GM12878 (cell line): ENCODE measurements at regions not wholly inside any gene's neighbourhood (a gene's known extent, or its start where the extent isn't known, plus 50 kb on each side); places are given as distances from the start of the nearest gene placed in this dataset.

ENCODE experiments used
- ATAC-seq: fragments of 200-7000 bp; cut with Tn5 transposase; 3 replicates; pipeline ENCODE4 v1.9.1; 2020; ENCODE audit warnings: mild to moderate bottlenecking, moderate library complexity
- BruUV-seq: library from RNA; stranded (reverse); fragments of 400-500 nt; replicated peaks from 2 replicates; lab custom pipeline; 2021; lab: Mats Ljungman, UMichigan
- CTCF ChIA-PET: fragments of 300-600 bp; sonication (Branson Sonifier 250); formaldehyde crosslinking; extraction: SDS; loops from one replicate; lab custom pipeline; 2021; ENCODE audit warnings: inconsistent platforms; lab: Yijun Ruan, JAX
- POLR2A ChIA-PET: fragments of 350-600 bp; formaldehyde crosslinking; extraction: SDS; loops from one replicate; lab custom pipeline; 2021; ENCODE audit warnings: inconsistent platforms; lab: Charles Lee
- RAD21 ChIA-PET: fragments of 300-600 bp; sonication (Branson Sonifier 250); formaldehyde crosslinking; loops from one replicate; lab custom pipeline; 2023; ENCODE audit warnings: antibody characterized with exemption; ENCODE audit not compliant: unreplicated experiment; lab: Charles Lee
- SMC1A ChIA-PET: fragments of 300-600 bp; sonication (Branson Sonifier 250); formaldehyde crosslinking; loops from one replicate; lab custom pipeline; 2023; ENCODE audit not compliant: unreplicated experiment, uncharacterized antibody; lab: Charles Lee
- DNase-seq: peaks from one replicate; pipeline ENCODE4 v3.0.0-alpha.2; 2011; ENCODE audit warnings: low read depth, low spot score
- FAIRE-seq: peaks from 3 replicates; lab custom pipeline; 2011; peaks lifted over from hg19 to GRCh38; lab: Jason Lieb, UNC
- H2AFZ ChIP-seq: 2 replicates; pipeline ENCODE4 v1.6.0; 2011; ENCODE audit warnings: low read depth, low read length, control low read depth; ENCODE audit not compliant: control insufficient read depth
- H3K27ac ChIP-seq: 2 replicates; pipeline ENCODE4 v1.5.1; 2011; ENCODE audit warnings: control low read depth; ENCODE audit not compliant: control insufficient read depth, insufficient read depth
- H3K27me3 ChIP-seq, 2 experiments: replicated peaks in 1 of 2; 2 replicates each; pipeline versions ENCODE4 v1.6.0 to v1.6.1; 2011; ENCODE audit warnings: low read length in 1 of 2; ENCODE audit not compliant: control insufficient read depth in 2 of 2, insufficient read depth in 2 of 2
- H3K36me3 ChIP-seq, 2 experiments: 2 replicates each; pipeline ENCODE4 v1.5.1; 2011; ENCODE audit warnings: low read length in 1 of 2; ENCODE audit not compliant: control insufficient read depth in 2 of 2, insufficient read depth in 2 of 2
- H3K4me1 ChIP-seq: 2 replicates; pipeline ENCODE4 v1.6.1; 2011; ENCODE audit warnings: mild to moderate bottlenecking, low read length, moderate library complexity, mixed read lengths; ENCODE audit not compliant: control insufficient read depth, insufficient read depth
- H3K4me2 ChIP-seq: 2 replicates; pipeline ENCODE4 v1.6.0; 2011; ENCODE audit warnings: control low read depth; ENCODE audit not compliant: control insufficient read depth, insufficient read depth
- H3K4me3 ChIP-seq: fragments of 200-600 bp; sonication (generic); 2 replicates; pipeline ENCODE4 v1.5.1; 2016
- H3K79me2 ChIP-seq: 2 replicates; pipeline ENCODE4 v1.6.0; 2011; ENCODE audit warnings: low read length; ENCODE audit not compliant: control insufficient read depth, insufficient read depth
- H3K9ac ChIP-seq: 2 replicates; pipeline ENCODE4 v1.8.0; 2011; ENCODE audit warnings: low read length, control low read depth, mixed read lengths; ENCODE audit not compliant: control insufficient read depth, insufficient read depth
- H3K9me3 ChIP-seq: replicated peaks from 3 replicates; pipeline ENCODE4 v1.5.1; 2011; ENCODE audit warnings: mild to moderate bottlenecking, low read length; ENCODE audit not compliant: control insufficient read depth, insufficient read depth
- H4K20me1 ChIP-seq: 2 replicates; pipeline ENCODE4 v1.6.0; 2011; ENCODE audit not compliant: control insufficient read depth, insufficient read depth
- BACH1 ChIP-seq: fragments of 450-650 bp; IDR thresholded peaks from 2 replicates; pipeline ENCODE4 v1.6.1; 2017; ENCODE audit warnings: mild to moderate bottlenecking, borderline replicate concordance
- EED ChIP-seq: sonication (generic); IDR thresholded peaks from 2 replicates; pipeline ENCODE4 v1.6.1; 2016; ENCODE audit warnings: antibody characterized with exemption, low read depth
- FOS ChIP-seq: IDR thresholded peaks from 3 replicates; pipeline ENCODE4 v1.6.1; 2011; ENCODE audit warnings: borderline replicate concordance; ENCODE audit not compliant: insufficient read length; ENCODE audit errors: extremely low read depth
- FOXM1 ChIP-seq: IDR thresholded peaks from 2 replicates; pipeline ENCODE4 v1.6.1; 2012; ENCODE audit warnings: low read depth, mild to moderate bottlenecking, inconsistent platforms, low read length, moderate library complexity
- IRF3 ChIP-seq: fragments of 450-650 bp; IDR thresholded peaks from 2 replicates; pipeline ENCODE4 v1.6.1; 2014; ENCODE audit warnings: mild to moderate bottlenecking
- PAX8 ChIP-seq: fragments of 450-650 bp; IDR thresholded peaks from 2 replicates; pipeline ENCODE4 v1.6.1; 2017; ENCODE audit warnings: mild to moderate bottlenecking, moderate library complexity
- ZBED1 ChIP-seq: IDR thresholded peaks from 2 replicates; pipeline ENCODE4 v1.6.1; 2016; ENCODE audit warnings: borderline replicate concordance
- ZBTB11 ChIP-seq: fragments of 450-650 bp; formaldehyde crosslinking; IDR thresholded peaks from 2 replicates; pipeline ENCODE4 v1.5.0; 2022; ENCODE audit warnings: mild to moderate bottlenecking, missing genetic modification characterization
- ZSCAN29 ChIP-seq: fragments of 450-650 bp; IDR thresholded peaks from 2 replicates; pipeline ENCODE4 v1.6.1; 2017; ENCODE audit warnings: mild to moderate bottlenecking, moderate library complexity
- WGBS: methylation state at CpG from one replicate; pipeline ENCODE4 v1.1.6; 2016; ENCODE audit warnings: low lambda C conversion rate; ENCODE audit not compliant: insufficient replicate concordance, insufficient coverage; ENCODE audit errors: missing lambda C conversion rate; 5-methylcytosine and 5-hydroxymethylcytosine counted together
- in situ Hi-C: fragments of 300-500 bp; cut with MboI; formaldehyde crosslinking; loops from 9 replicates; pipeline ENCODE4 v1.14.3; 2018; ENCODE audit warnings: mixed read lengths
- intact Hi-C: fragments of 100-400 bp; cut with micrococcal nuclease; formaldehyde crosslinking; loops from one replicate; pipeline ENCODE4 v1.14.2; 2022; ENCODE audit not compliant: unreplicated experiment
- TF ChIP-seq, protein P1 (sequence below): IDR thresholded peaks from 2 replicates; pipeline ENCODE4 v1.6.1; 2011; ENCODE audit warnings: borderline replicate concordance, low read depth, mild to moderate bottlenecking, moderate library complexity, low read length; ENCODE audit not compliant: insufficient read depth, poor library complexity, severe bottlenecking
- TF ChIP-seq, protein P2 (sequence below): IDR thresholded peaks from 2 replicates; pipeline ENCODE4 v1.6.1; 2011; ENCODE audit warnings: borderline replicate concordance, low read depth, mild to moderate bottlenecking, moderate library complexity, mixed read lengths, low read length; ENCODE audit not compliant: insufficient read depth; ENCODE audit errors: extremely low read length
- TF ChIP-seq, protein P3 (sequence below): IDR thresholded peaks from 2 replicates; pipeline ENCODE4 v1.6.1; 2011; ENCODE audit warnings: low read depth, mild to moderate bottlenecking, low read length, moderate library complexity, borderline replicate concordance; ENCODE audit errors: extremely low read depth

DNA sequence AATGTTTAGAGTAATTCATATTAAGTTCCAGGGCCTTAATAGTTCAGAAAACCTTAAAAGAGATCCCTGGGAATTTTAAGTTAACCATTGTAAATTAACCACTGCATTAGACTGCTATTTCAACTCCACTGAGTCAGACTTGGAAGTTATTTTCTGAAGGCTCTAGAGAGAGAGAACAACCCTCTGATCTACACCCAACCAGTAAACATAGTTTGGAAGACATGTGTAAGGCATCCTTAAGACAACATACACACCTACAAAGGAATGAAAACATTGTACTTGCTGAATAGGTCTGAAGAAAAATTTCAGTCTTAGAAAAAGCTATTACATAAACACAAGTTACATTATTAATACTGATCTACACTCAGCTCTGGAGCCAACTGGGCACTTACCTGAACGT lies 158.2 kb upstream of the FST start:
- H3K4me2 ChIP-seq = no peak overlapping the region
- H3K27me3 ChIP-seq = no peaks in the 10 kb centered on the region
- no peak overlapping the region for H2AFZ ChIP-seq
- DNase-seq (no peak), FAIRE-seq (no peak), ATAC-seq (no peak)
- no peaks in the 10 kb centered on the region for H3K79me2 ChIP-seq
- 8% methylated on average over 1 of the region's 1 CpG for WGBS
- H3K4me1 ChIP-seq = no peaks in the 10 kb centered on the region
- no peaks in the 10 kb centered on the region for H3K36me3 ChIP-seq
- ChIA-PET CTCF (no interaction called here), POLR2A (no interaction called here), RAD21 (no interaction called here), SMC1A (no interaction called here)
- H3K4me3 ChIP-seq = no peak overlapping the region
- intact Hi-C loops (no loop called here), in situ Hi-C loops (no loop called here)
- no peaks in the 10 kb centered on the region for H4K20me1 ChIP-seq
- TF ChIP-seq, protein P1, sequence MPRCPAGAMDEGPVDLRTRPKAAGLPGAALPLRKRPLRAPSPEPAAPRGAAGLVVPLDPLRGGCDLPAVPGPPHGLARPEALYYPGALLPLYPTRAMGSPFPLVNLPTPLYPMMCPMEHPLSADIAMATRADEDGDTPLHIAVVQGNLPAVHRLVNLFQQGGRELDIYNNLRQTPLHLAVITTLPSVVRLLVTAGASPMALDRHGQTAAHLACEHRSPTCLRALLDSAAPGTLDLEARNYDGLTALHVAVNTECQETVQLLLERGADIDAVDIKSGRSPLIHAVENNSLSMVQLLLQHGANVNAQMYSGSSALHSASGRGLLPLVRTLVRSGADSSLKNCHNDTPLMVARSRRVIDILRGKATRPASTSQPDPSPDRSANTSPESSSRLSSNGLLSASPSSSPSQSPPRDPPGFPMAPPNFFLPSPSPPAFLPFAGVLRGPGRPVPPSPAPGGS = no peak
- TF ChIP-seq, protein P2, sequence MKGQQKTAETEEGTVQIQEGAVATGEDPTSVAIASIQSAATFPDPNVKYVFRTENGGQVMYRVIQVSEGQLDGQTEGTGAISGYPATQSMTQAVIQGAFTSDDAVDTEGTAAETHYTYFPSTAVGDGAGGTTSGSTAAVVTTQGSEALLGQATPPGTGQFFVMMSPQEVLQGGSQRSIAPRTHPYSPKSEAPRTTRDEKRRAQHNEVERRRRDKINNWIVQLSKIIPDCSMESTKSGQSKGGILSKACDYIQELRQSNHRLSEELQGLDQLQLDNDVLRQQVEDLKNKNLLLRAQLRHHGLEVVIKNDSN = no peak
- TF ChIP-seq BACH1 (no peak), FOS (no peak), IRF3 (no peak), ZSCAN29 (no peak), ZBTB11 (CRISPR knock-in tag) (no peak), PAX8 (no peak), EED (no peak), FOXM1 (no peak), ZBED1 (no peak)
- TF ChIP-seq, protein P3, sequence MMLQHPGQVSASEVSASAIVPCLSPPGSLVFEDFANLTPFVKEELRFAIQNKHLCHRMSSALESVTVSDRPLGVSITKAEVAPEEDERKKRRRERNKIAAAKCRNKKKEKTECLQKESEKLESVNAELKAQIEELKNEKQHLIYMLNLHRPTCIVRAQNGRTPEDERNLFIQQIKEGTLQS = no peak
- H3K9ac ChIP-seq = no peak overlapping the region
- H3K9me3 ChIP-seq = no peaks in the 10 kb centered on the region
- no TSS peak for BruUV-seq
- no peak overlapping the region for H3K27ac ChIP-seq
